ACHN (cell line): ENCODE measurements at regions not wholly inside any gene's neighbourhood (a gene's known extent, or its start where the extent isn't known, plus 50 kb on each side); places are given as distances from the start of the nearest gene placed in this dataset.
"Not testable (repeated sequence)": the region's sequence is repeated elsewhere in the genome, so short reads cannot be mapped to it uniquely, and the experiment has no call there.

ENCODE experiments used
- DNase-seq: peaks from one replicate; pipeline ENCODE4 v3.0.0-alpha.2; 2015
- in situ Hi-C: cut with HindIII; loops from 2 replicates; pipeline ENCODE4 v1.10.0; 2017; ENCODE audit warnings: low sequenced_read_pairs, low pct_ligation_motif_present, low pct_unique_long_range_greater_than_20kb

- in situ Hi-C loops = no loop called here
- no peak for DNase-seq
These were observed 353.3 kb upstream of the EMCN start for GRCh38 chr4:100870940-100871772.

DNA sequence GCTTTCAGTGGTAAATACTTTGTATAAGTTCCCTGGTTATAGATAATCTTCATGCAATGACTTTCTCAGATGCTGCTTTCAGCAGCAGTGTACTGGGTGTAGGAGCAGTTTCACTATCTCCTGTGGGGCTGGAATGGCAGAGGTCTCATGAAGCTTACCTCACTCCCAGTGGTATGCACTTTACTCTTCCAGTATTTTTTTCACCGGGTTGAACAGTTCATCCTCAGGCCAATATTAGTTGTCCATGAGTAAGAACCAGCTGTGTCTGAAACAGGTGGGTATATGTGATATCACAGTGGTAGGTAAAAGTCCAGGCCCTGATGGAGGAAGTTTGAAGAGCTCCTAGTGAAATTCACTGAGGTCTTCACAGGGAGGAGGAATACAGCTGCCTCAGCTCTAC, 351.5 kb upstream of the EMCN start:
- in situ Hi-C loops = no loop called here
- DNase-seq = no peak

DNA sequence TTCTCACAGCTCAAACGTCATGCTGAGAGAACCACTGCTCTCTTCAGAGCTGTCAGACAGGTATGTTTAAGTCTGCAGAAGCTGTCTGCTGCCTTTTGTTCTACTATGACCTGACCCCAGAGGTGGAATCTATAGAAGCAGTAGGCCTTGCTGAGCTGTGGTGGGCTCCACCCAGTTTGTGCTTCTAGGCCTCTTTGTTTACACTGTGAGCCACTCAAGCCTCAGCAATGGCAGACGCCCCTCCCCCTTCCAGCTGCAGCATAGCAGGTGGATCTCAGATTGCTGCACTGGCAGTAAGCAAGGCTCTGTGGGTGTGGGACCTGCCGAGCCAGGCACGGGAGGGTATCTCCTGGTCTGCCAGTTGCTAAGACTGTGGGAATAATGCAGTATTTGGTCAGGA, 350.5 kb upstream of the EMCN start:
- in situ Hi-C loops, DNase-seq: not testable (repeated sequence)

GRCh38 chr4:100852326-100852725, 334.5 kb upstream of the EMCN start:
- no peak for DNase-seq
- in situ Hi-C loops = no loop called here

GRCh38 chr4:100849319-100849718, 331.5 kb upstream of the EMCN start:
- no peak for DNase-seq
- in situ Hi-C loops = no loop called here

GRCh38 chr4:100848841-100849240, 331.0 kb upstream of the EMCN start:
- in situ Hi-C loops = no loop called here
- no peak for DNase-seq

DNA sequence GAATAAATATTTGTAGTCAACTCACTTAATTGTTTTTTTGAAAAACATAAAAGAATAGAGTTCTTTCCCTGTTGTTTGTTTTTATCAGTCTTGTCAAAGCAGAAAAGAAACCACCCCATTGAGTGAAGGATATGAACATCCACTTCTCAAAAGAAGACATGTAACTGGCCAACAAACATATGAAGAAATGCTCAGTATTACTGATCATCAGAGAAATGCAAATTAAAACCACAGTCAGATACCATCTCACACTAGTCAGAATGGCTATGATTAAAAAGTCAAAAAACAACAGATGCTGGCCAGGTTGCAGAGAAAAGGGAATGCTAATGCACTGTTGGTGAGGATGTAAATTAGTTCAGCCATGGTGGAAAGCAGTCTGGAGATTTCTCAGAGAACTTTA, 326.1 kb upstream of the EMCN start:
- in situ Hi-C loops = no loop called here
- no peak for DNase-seq

DNA sequence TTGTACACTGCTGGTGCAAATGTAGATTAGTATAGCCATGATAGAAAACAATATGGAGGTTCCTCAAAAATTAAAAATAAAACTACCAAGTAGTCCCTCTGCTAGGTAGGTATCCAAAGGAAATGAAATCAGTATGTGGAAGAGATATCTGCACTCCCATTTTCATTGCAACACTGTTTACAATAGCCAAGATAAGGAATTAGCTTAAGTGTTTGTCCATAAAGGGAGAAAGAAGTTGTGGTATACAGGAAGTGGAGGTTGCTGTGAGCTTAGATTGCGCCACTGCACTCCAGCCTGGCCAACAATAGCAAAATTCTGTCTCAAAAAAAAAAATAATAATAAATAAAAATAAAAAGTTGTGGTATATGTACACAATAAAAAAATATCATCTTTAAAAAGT, 325.0 kb upstream of the EMCN start:
- in situ Hi-C loops = no loop called here
- DNase-seq = no peak

GRCh38 chr4:100841911-100842310, 324.1 kb upstream of the EMCN start:
- in situ Hi-C loops = no loop called here
- no peak for DNase-seq

- DNase-seq = no peak
- in situ Hi-C loops = no loop called here
These were observed 321.9 kb upstream of the EMCN start for GRCh38 chr4:100839712-100840111.

GRCh38 chr4:100838286-100838685, 320.5 kb upstream of the EMCN start:
- DNase-seq = no peak
- in situ Hi-C loops = no loop called here

- no peak for DNase-seq
These were observed 319.1 kb upstream of the EMCN start for GRCh38 chr4:100836929-100837328.

DNA sequence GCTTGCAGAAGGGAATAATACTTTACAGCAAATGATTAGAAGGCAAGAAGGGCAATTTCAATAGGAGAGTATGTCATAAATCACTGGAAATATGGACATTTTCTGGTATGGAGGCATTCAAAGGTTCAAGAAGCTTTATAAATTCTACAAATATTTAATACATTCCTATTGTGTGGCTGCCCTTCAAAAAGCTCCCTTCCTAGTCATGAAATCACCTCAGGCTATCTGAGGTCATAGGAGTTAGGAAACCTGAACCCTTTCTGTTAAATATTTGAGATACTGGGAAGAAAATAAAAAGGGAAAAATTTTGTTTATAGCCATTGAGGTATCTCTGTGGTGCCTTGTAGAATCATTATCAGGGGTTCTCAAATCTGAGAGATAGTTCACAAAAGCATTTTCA, 316.8 kb upstream of the EMCN start:
- in situ Hi-C loops = no loop called here
- no peak for DNase-seq

More at GRCh38 chr4:100836929-100837328, 319.1 kb upstream of the EMCN start:
- in situ Hi-C loops = no loop called here

- DNase-seq = no peak
- in situ Hi-C loops = no loop called here
These were observed 316.1 kb upstream of the EMCN start for GRCh38 chr4:100833906-100834305.

DNA sequence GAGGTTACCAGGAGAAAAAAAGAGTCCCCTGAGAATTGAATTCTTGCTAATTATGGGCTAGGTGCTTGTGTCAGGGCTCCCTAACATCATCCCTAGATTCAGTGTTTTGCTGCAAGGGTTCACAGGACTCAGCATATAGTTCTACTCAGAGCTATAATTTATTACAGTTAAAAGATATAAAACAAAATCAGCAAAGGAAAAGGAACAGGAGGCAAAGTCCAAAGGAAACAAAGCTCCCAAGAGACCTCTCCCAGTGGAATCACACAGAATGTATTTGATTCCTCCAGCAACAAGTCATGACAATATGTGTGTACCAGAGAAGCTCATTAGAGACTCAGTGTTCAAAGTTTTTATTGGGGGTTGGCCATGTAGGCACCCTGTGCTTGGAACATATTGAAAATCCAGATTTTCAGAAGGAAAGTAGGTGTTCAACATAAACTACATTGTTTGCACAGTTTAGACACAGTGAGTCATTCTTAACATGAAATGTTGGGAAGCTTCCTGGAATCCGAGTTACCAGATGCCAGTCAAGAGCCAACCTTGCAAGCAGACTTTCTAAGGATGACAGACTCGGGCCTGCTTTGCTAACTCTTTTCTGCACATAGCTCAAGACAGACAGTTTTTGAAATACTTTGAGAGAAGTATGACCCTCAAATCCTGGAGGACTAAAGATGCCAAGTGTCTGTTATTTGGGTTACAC, 311.3 kb upstream of the EMCN start:
- DNase-seq = no peak
- in situ Hi-C loops = no loop called here

DNA sequence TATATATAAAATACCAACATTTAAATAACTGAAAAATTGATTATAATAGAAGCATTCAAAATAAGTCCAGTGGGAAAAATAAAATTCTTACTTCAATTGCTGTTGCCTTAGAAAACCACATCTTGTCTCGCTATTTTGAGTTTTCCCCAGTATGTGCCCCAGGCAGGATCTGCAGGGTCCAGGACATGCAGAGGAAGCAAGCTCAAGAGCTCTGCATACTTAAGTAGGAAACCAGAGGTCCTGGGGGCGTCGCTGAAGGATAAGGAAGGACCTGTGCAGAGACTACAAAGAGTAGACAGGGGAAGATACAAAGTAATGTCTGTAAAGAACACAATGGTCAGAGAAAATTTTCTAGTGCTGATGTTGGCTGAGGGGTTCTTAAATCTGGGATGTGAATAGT, 310.5 kb upstream of the EMCN start:
- in situ Hi-C loops = no loop called here
- no peak for DNase-seq

DNA sequence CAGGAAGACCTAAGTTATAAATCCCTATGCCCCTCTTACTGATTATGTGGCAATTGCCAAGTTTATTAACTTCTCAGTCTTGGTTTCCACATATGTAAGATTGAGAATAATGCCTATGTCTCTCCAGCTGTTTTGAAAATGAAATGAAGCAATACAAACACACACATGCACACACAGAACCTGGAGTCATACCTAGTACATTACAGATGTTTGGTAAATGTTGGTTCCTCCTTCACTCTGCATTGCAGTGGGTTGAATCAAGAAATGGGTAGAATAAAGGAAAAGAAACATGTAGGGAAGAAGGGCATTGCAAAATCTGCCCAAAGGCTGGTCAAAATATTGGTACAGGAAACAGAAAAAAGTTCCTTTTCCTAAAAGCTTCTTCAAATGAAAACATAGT, 309.9 kb upstream of the EMCN start:
- DNase-seq = no peak
- in situ Hi-C loops = no loop called here

GRCh38 chr4:100826808-100827548, 309.2 kb upstream of the EMCN start:
- in situ Hi-C loops = no loop called here
- no peak for DNase-seq

GRCh38 chr4:100826067-100826466, 308.2 kb upstream of the EMCN start:
- DNase-seq = no peak
- in situ Hi-C loops = no loop called here

- in situ Hi-C loops = no loop called here
- DNase-seq = no peak
These were observed 306.1 kb upstream of the EMCN start for GRCh38 chr4:100823993-100824323.
